NCI-H128 (cell line): ENCODE measurements at regions not wholly inside any gene's neighbourhood (a gene's known extent, or its start where the extent isn't known, plus 50 kb on each side); places are given as distances from the start of the nearest gene placed in this dataset.
"Not testable (repeated sequence)": the region's sequence is repeated elsewhere in the genome, so short reads cannot be mapped to it uniquely, and the experiment has no call there.

Source experiments
- DNase-seq: peaks from one replicate; lab custom pipeline; 2025; ENCODE audit not compliant: unreplicated experiment; lab: John Stamatoyannopoulos, UW

DNA sequence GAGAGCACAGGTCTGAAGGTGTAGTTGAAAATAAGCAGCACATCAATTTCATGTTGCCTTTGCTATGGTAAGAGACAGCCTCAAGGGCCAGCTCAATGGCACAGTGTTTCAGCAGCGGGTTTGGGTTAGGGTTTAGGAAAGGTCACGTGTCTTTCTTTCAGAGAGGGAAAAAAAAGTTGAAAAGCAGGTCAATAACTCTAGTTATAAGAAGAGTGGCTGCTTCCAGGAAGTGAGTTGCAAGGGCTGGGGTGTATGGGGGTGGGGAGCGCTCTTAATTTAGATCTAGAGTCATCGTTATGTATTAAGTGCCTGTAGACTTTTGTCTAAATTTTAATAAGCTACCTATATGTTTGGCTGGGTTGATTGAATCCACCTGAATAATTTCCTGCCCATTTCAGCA is 118.5 kb upstream of the SPAG17 start:
- DNase-seq = no peak

DNA sequence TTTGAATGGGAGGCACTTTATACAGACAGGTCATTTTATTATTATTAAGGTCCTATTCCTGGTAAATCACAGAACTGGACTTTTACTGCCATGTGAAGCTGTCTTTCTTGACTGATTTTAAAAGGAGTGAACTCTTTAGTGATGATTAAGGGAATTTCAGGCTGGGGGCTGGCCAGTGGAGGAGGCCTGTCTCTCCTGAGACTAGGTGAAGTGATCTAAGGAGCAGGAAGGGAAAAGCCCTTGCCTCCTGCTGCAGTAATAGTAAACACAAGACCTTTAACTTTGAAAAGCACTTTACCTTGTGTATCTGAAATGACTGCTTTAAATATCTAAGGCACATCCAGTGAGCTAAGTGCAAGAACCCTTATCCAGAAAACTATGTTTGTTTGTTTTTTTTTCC is 118.0 kb upstream of the SPAG17 start:
- no peak for DNase-seq

DNA sequence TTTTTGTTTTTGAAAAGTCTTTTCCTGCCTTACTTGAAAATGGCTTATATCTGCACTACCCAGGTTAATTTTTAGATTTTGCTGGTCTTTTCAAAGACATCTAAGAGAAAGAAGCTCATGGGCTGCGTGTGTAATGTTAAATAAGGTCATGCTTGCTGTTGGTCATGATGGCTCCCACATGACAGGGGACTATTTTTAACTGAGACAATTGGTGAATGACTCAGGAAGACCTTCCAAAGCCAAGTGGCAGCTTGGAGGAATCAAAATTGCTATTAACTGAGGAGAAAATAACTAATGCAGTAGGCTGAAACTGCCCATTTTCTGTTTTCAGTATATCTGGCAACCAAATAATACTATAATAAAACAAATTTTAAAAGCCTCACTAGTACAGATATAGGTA is 117.1 kb upstream of the SPAG17 start:
- no peak for DNase-seq

DNA sequence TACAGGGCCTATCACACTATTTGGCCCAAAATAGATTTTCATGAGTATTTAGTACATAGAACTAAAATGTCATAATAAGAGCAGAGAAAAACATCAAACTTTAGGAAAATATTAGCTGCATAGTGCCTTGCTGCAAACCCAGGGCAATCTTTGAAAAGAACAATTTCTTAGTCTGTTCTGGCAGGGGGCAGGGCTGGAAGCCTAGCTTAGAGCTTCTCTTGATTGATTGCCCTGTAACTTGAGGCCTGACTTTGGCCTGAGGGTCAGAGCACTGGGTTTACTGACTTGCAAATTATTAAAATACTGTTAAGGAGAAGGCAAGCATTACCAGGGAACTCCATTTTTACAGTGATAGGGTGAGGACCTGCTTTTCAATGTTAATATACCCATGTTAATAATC is 115.8 kb upstream of the SPAG17 start:
- no peak for DNase-seq

DNA sequence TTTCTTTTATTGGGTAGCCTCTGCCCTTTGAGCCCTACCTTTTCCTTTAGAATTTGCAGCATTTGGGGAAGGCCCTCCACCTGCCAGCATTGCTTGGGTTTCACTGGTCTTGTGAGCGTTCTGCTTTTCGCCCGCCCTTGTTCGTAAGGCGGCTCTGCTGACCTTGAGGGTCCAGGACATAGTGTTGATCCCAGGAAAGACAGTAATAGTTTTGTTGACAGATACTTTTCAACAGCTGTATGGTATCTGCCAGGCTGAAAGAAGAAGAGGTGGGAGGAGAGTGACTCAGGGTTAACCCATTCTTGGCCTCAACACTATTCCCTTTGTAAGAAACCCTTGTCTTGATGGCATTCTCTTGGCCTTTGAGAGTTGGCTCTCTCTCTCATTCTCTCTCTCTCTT is 113.4 kb upstream of the SPAG17 start:
- no peak for DNase-seq

DNA sequence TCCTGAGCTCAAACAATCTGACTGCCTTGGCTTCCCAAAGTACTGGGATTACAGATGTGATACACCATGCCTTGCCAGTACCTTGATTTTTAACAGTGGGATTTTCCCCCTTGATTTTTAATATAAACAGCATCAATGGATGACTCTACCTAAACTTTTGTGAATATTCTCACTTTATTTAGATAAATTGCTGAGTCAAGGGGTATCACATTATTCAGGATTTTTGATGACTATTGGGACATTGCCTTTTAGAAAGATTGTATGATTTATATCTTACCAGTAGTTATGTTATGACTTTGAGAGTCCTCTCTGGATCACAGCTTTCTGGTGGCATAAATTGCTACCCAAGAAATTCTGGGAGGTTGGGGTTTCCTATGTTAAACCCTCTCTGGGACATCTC is 112.5 kb upstream of the SPAG17 start:
- DNase-seq = no peak

DNA sequence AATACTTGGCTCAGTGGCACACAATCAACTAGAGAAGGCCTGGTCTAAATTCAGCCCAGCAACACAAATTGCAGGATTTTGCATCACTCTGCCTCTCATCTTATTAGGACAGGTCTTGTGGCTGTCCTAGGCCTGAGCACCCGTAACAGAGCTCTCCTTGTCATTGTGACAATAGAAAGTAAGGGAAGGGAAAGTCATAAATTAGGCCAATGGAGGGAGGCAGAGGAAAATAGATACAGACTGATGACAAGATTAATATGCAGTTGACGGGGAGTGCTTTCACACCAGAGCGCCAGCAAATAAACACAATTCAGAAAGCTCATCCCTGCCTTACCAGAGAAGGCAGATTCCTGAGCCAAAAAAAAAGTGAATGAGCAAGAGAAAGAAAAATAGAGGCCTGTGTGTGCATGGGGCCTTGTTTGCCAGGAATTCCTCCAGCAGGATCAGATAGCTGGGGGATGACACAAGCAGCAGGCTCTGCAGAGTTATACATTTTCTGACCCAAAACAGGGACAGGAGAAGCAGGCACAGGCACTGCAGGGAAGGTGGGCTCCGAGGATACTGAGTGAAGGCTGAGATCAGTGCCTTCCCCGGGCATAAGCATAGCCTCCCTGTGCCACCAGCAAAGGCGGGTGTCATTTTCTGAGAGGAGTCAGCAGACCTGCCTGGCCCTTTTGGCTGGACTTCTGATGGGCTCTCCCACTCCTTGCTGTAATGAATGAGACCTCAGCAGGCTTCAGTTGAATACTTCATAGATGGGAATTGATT is 110.0 kb upstream of the SPAG17 start:
- DNase-seq = no peak

DNA sequence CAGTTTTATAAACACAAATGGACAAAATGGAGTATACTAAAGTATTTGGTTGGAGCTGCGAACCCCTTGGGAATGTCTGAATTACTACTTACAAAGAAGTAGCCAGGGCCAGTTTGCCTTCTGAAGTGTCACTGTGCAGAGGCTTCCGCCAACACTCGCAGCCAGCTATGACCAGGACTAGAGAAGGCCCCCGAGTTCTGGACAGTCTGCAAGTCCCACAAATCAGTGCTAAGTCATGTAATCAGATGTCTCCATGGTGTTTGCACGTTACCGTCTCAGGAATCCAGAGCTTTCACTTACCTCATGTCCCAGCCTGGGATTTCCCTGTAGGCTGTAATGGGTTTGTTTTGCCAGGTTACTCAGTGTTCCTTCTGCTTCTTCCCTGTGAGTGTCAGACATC is 106.6 kb upstream of the SPAG17 start:
- DNase-seq = no peak

DNA sequence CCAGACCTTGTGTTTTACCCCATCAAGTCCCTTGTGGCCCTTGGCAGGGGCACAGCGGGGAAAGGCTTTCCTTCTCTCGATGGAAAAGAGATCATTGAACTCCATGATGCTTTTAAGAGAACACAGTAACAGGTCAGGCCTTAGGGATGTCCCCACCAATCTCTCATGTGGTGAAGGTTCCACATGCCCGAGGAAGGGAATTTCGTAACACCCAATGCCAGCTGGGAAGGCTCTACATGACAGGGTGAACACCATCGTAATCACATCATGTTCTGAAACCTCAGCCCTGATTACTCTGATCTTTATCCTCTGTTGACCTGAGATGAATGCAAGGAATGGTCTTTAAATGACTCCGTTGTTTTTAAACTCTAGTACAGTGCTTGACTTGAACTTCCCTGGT is 105.5 kb upstream of the SPAG17 start:
- no peak for DNase-seq

DNA sequence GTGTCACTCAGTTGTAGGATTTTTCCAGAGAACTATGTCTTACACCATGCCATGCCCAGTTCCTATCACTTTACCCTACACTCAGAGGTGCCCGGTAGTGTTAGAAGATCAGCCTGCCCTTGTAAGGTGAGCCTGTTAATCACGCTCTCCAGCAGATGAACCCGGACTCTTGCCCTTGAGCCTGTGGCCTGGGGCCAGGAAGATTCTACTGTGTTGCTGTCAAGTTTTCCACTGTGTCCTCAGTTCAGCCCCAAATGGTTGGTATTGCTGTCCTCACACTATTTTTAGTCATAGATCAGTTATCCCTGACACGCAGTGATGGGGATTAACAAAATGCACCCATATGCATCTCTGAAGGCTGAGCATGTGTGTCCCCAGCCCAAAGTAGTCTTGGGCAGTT is 105.0 kb upstream of the SPAG17 start:
- DNase-seq = no peak

DNA sequence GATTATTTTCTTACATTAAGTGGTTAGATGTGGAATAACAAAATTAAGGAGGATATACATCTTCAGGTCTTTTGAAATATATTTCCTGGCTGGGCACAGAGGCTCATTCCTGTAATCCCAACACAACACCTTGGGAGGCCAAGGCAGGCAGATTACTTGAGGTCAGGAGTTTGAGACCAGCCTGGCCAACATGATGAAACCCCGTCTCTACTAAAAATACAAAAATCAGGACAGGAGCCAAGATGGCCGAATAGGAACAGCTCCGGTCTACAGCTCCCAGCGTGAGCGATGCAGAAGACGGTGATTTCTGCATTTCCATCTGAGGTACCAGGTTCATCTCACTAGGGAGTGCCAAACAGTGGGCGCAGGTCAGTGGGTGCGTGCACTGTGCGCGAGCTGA is 95.6 kb upstream of the SPAG17 start:
- not testable (repeated sequence) for DNase-seq

DNA sequence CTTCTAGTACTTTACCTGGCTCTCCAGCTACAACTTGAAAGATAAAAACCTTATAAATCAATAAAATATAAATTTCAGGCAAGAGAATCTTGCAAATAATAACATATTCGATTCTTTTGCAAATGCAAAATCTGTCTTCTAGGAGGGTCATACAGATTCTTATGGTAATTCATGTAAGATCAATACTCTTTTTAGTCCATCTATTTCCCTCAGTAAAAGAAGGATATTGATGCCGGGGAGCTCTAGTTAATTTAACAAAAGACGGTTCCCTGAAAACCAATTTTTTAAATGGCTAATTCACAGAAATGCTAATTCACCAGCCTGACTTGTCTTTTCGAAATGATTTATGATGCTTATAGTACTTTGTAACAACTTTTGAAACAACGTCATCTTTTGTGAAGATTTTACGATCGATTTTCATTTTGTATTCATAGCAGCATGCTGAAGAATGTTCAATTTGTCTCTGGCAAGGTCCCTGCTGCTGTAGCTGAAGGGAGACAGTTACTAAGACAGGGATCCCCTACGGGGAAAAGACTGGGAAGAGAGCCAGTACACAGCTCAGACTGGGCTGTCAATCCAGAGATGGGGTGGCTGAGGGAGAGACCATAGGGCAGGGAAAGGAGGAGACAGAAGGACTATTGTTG is 90.6 kb upstream of the SPAG17 start:
- DNase-seq = no peak

DNA sequence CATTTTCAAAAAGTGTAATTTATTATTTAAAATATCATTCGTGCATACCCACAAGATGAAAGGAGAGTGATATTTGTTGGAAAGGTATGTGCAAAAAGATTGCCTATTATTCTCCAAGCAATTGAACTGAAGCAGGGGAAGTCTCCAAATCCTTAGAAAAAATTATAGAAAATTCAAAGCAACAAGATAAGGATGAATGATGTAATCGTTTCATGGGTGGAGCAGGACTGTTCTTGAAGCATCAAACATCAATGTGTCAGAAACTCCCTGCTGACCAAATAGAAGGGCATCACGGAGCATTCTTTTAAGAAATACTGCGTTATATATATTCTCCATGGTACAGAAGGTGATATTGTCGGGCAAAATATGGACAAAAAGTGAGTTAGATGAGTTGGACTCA is 87.9 kb upstream of the SPAG17 start:
- DNase-seq = no peak

DNA sequence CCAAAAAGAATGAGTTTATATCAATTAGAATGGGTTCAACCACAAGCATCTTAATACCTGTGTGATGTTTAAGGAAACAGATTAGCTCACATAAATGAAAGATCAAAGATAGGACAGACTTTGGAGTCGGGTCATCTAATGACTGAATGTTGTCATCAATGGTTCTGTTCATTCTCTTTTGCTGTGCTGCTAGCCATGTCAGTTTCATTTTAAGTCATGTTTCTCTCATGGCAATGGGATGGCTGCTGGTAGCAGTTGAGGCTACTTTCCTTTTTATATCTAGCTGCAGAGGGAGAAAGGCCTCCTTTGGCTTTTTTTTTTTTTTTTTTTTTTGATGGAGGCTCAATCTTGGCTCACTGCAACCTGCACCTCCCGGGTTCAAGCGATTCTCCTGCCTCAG is 86.9 kb upstream of the SPAG17 start:
- DNase-seq = no peak

DNA sequence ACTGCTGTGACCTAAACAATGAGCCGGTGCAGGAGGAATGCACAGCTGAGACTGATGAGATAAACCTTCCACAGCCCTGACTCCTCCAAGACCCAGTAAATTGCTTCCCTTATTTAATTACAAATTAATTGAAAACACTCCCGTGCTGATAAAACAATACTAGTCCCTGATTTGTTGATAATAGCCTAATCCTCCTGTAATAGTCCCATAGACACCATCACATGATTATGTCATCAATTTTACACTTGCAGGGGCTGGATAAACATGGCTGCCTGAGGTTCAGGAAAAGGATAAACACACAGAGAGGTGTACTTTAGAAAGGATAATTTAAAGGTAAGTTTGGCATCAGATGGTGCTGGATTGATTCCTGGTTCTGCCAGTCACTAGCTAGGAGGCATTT is 84.6 kb upstream of the SPAG17 start:
- no peak for DNase-seq

DNA sequence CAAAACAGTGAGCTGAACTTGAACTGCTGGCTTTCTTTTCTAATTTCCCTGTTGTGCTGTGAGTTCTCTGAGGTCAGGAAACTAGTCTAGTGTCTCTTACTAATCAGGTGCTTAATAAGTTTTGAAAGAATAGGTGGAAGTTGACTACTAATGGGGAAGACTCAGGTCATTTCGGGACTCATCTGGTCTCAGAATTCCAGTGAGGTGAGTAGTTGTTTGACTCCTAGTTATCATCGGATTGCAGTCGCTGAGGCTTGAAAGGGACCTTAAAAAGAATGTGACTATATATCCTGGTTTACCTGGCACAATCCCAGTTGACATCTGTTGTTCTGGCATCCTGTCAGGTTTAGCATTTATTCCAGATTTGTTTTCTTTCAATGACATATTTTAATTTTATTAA is 81.4 kb upstream of the SPAG17 start:
- DNase-seq = no peak

DNA sequence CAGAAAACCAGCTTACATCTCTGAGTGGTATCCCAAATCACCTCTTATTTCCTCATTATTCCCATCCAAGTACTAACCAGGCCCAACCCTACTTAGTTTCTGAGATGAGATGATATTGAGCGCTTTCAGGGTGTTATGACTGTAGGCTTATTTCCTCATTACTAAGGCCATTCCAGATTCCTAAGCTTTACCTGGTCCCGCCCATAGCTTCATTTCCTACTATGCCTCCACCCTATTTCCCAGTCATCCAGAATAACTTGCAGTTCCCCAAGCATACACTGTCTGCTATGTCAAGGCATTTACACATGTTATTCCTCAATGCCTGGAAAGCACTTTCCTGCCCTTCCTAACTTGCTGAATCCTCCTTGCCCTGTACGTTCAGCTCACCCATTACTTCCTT is 79.3 kb upstream of the SPAG17 start:
- DNase-seq = no peak

DNA sequence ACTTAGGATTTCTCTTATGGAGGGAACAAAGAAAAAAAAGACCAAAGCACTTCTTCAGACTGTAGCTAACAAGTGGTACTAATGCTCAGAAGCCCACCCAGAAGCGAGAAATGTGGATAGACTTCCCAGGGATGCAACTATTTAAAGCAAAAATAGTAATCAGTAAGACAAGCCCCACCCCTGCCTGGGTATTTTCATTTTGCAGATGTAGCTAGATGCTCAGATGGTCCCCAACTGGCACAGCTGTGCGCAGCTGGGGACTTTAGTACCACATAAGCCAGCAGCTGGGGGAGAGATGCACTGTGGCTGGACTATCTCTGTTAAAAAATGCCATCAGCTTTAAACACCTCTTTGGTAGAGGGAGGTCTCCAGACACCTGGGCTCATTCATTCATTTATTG is 77.8 kb upstream of the SPAG17 start:
- no peak for DNase-seq

DNA sequence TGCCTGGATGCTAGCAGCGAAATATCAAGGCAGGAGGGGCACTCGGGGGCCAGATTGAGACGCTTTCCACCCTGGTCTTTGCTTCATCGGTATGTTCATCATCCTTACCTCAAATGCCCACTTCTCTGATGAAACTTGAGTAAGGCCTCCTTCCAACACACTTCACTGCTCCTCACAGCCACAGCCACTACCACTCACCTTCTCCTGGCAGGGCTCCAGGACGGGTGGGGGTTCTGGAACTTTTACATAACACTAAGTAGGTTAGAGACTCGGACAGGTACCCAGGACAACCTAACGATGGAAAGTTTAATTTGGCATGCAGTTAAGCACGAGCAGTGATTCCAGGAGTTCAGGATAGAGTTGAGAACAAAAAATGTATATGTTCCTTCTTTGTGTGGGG is 73.9 kb upstream of the SPAG17 start:
- no peak for DNase-seq

DNA sequence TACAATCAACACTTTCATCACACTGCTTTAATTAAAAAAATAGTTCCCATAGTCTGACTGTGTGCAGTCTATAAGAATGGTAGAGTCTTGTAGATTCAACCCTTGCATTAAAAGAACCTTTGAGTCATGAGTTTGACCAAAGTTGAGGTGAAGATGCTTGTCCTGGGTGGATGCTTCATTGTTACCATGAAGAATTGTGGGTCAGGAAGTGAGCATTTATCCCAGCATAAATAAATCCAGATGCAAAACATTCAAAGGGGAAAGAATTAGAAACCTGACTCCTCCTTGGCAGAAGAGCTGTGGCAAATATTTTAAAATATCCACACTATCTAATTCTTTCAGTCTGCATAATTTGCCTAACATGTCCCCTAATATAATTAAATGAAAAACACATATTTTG is 72.9 kb upstream of the SPAG17 start:
- no peak for DNase-seq

DNA sequence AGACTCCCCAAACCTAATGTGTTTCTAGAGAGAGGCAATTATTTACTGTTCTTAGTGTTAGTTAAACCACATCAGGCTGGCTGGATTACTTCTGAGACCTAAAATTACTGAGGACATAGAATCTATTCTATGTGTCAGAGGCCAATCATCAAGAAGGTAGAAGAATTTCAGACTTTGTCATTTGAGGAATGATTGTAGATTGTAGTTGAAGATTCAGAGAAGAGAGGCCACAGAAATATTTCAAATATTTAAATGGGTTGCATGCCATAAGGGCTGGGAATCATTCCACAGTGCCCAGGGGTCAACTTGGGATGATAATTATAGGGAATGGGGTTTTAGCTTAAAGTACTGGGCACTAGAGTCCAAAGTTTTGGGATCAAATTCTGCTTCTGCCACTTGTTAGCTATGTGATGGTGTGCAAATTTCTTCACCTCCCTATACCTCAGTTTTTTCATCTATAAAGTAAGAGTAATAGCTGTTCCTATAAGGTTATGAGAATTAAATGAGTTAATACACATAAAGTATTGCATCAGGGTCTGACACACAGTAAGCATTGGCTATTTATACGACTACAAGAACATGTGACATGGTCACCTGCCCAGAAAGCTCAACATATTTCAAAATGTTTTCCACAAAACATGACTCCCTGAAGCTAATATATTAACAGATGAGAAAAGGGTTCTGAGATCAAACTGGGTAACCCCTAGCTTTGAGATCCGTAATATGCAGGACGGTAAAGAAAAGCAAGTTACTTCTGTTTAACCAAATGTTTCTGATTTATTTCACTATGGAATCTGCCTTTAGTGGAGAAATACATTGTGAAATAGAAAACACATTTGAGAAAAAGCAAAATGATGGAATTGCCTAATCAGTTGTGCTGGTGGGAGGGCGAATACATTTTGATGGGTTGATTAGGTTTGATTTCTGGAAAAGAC is 69.7 kb upstream of the SPAG17 start:
- no peak for DNase-seq

DNA sequence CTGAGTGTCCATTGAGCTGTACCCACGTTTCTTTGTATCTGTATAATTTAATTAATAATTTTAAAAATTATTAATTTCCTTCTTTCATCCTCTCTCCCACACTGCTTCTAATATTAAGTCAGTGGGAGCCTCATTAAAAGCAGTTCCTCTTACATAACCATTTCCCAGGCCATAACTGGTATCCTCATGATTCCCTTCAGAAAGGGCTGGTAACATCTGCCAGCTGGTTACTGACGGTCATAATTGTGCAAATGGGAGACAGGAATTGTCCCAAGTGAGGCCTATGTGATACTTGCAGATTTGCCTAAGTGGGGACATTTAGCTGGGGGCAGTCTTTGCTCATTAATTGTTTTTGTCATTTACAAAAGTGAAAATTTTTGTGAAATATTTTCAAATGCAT is 69.0 kb upstream of the SPAG17 start:
- no peak for DNase-seq
